ENCODE measurements at regions not wholly inside any gene's neighbourhood (a gene's known extent, or its start where the extent isn't known, plus 50 kb on each side); places are given as distances from the start of the nearest gene placed in this dataset.

GRCh38 chr6:48928937-48929336 is 534.1 kb downstream of the MMUT start:
- Mint-ChIP-seq H3K27ac (no peak overlapping the region), H3K4me3 (no peak overlapping the region), H3K27me3 (ENCODE audit: low read depth) (no peaks in the 10 kb centered on the region), H3K36me3 (ENCODE audit: insufficient read depth in 1 of 3, low read depth in 3 of 3) (peaks cover 0 to 16% (median 0%) of the 10 kb centered on the region in 3 experiments; a peak in 2 of 7 replicates), H3K4me1 (peaks cover 0 to 9% of the 10 kb centered on the region in 2 experiments; a peak in 2 of 4 replicates), H3K9me3 (peaks cover 6 to 15% of the 10 kb centered on the region in 2 experiments; a peak in 3 of 5 replicates)
- no peak overlapping the region for H2BK120ac ChIP-seq (ENCODE audit: low read depth, low read length, poor library complexity, severe bottlenecking)
- H4K8ac ChIP-seq (replicated peaks; ENCODE audit: insufficient read length, low read depth, low read length) = no peak overlapping the region
- no peak overlapping the region for H3K9ac ChIP-seq (ENCODE audit: extremely low read depth, insufficient read length, low read length)
- H3K27ac ChIP-seq (ENCODE audit: insufficient read length, low read depth, low read length) = no peak overlapping the region
- H3K4me1 ChIP-seq (ENCODE audit: insufficient read depth, low read length) = no peaks in the 10 kb centered on the region
- peak; percentile 55 for TF ChIP-seq CTCF (conservative IDR thresholded peaks at IDR 0.05)
- H2AK5ac ChIP-seq (ENCODE audit: insufficient read length, low read length) = no peak overlapping the region
- H4K5ac ChIP-seq (ENCODE audit: insufficient read length, low read depth, low read length) = no peak overlapping the region
- no peak overlapping the region for H3K4ac ChIP-seq (ENCODE audit: low read depth, low read length)
- no peak overlapping the region for H4K91ac ChIP-seq (ENCODE audit: insufficient read length, low read depth, low read length)
- no peaks in the 10 kb centered on the region for H3K79me1 ChIP-seq (ENCODE audit: insufficient read depth, low read depth, low read length, poor library complexity, severe bottlenecking)
- no peak overlapping the region for H3K4me2 ChIP-seq (ENCODE audit: insufficient read depth, insufficient read length, low read length)
- no peak overlapping the region for H2BK12ac ChIP-seq (ENCODE audit: insufficient read length, low read depth, low read length)
- H2AFZ ChIP-seq (ENCODE audit: low read length) = no peak overlapping the region
- H3K9me3 ChIP-seq (ENCODE audit: control insufficient read depth, low read depth, low read length) = no peaks in the 10 kb centered on the region
- H3K23ac ChIP-seq (ENCODE audit: insufficient read length, low read depth, low read length) = no peak overlapping the region
- H3T11ph ChIP-seq (ENCODE audit: low read length) = no peak overlapping the region
- no peaks in the 10 kb centered on the region for H4K20me1 ChIP-seq (ENCODE audit: control insufficient read depth, insufficient read depth, insufficient read length)
- no peak overlapping the region for H3K14ac ChIP-seq (ENCODE audit: insufficient read depth, low read length)
- no CpG with 5 or more reads among the region's 2 CpGs for WGBS (ENCODE audit: extremely low coverage, insufficient read length, low lambda C conversion rate)
- no peak overlapping the region for H2BK15ac ChIP-seq (ENCODE audit: low read depth, low read length)
- no peaks in the 10 kb centered on the region for H3K23me2 ChIP-seq (ENCODE audit: insufficient read length, low read depth, low read length, poor library complexity, severe bottlenecking)
- no peak overlapping the region for H2BK5ac ChIP-seq (ENCODE audit: insufficient read length, low read length)
- H3K27me3 ChIP-seq (ENCODE audit: insufficient read depth, low read length) = no peaks in the 10 kb centered on the region
- no peak overlapping the region for H3K18ac ChIP-seq (ENCODE audit: insufficient read length, low read depth, low read length)
- no peak overlapping the region for H2BK20ac ChIP-seq (ENCODE audit: low read depth, low read length, poor library complexity, severe bottlenecking)
- DNase-seq = no peak
- no peaks in the 10 kb centered on the region for H3K79me2 ChIP-seq (ENCODE audit: insufficient read depth, low read length)
- no peak overlapping the region for H3K56ac ChIP-seq (ENCODE audit: insufficient read length, low read depth, low read length)

All from H9 (cell line).